HG03460 (cell line): ENCODE measurements at regions not wholly inside any gene's neighbourhood (a gene's known extent, or its start where the extent isn't known, plus 50 kb on each side); places are given as distances from the start of the nearest gene placed in this dataset.
"Not testable (repeated sequence)": the region's sequence is repeated elsewhere in the genome, so short reads cannot be mapped to it uniquely, and the experiment has no call there.

Source experiments
- ATAC-seq: cut with Tn5 transposase; IDR thresholded peaks from one replicate; pipeline ENCODE4 v1.9.1; 2021; ENCODE audit not compliant: unreplicated experiment

GRCh38 chr4:129852434-129852833 lies 756.5 kb downstream of the C4orf33 start:
- no peak for ATAC-seq

DNA sequence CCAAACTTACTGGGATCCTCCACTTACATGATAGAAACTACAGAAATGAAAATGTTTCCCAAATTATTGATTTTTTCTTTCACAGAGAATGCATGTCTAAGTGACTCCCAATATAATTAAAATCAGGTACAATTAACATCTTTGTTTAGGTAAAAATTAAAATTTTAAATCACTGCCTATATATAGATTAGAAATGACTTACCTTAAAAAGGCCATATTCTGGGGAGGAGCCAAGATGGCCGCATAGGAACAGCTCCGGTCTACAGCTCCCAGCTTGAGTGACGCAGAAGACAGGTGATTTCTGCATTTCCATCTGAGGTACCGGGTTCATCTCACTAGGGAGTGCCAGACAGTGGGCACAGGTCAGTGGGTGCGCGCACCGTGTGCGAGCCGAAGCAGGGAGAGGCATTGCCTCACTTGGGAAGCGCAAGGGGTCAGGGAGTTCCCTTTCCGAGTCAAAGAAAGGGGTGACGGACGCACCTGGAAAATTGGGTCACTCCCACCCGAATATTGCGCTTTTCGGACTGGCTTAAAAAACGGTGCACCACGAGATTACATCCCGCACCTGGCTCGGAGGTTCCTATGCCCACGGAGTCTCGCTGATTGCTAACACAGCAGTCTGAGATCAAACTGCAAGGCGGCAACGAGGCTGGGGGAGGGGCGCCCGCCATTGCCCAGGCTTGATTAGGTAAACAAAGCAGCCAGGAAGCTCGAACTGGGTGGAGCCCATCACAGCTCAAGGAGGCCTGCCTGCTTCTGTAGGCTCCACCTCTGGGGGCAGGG lies 757.9 kb downstream of the C4orf33 start:
- not testable (repeated sequence) for ATAC-seq

DNA sequence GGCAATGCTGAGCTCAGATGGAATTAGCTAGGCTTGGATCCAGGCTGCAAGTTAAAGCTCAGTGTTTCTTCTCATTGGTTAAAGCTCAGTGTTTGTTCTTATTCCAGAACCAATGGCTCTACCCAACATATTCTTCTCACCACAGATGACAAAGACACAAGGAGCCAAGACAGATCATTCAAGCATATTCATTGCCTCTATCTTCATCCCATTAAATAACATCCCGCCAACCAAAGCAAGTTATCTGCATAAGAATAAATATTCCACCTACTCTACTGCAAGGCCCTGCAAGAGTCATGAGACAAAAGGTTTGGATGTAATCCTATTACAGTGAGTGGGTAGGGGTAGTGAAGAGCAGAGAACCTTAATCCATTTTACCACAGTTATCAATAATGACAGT lies 766.5 kb downstream of the C4orf33 start:
- no peak for ATAC-seq

DNA sequence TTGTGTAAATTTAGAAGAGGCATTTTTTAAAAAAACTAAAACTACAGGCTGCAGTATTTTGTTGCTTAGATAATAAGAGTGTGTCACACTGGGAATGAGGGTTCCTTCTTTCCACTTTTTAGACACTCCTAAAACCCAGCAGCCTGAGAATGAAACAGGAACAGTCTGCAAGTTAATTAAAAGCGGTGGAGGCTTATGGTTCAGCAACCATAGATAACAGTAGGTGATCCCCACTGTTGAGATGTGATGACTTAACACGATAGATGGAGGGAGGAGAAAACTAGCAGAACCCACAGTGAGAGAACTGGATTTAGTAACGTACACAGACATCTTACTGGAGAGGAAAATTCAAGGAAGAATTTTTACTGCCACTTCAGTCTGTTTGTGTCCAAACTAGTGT lies 767.3 kb downstream of the C4orf33 start:
- no peak for ATAC-seq

DNA sequence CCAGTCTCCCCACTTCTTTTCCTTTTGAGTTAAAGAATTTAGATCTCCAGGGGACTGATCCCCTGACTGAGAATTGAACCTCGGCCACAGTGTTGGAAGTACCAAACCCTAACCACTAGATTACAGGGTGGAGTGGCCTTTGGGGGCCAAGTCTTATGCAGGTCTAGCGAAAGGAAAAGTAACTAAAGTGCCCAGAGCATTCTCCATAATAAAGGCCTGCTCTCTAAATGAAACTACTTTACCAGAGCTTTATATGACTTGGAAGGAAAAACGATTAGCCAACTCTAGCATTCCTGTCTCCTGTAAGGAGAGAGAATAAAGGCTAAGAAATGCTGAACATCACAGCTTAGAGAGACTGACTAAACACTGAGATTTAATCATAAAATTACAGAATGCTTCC lies 788.0 kb downstream of the C4orf33 start:
- no peak for ATAC-seq

- ATAC-seq, result no peak
Observed at GRCh38 chr4:129897111-129897510, 801.2 kb downstream of the C4orf33 start.

DNA sequence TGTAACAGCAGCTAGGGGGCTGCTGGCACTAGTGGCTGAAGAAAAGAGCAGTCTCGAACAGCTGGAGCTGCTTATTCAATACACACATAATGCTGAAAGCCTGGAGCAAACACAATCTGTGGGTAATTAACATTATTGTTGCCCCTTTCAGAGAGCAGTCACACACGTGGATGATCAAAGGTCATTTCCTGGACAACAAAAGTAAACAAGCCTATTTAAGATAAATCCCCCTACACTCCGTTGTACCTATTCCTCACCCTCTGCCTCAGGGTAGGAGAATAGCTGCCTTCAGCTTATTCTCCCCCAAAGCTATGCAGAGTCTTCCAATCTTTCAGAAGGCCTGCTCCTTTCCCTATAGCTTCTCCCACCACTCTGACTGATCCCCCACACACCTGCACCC lies 803.9 kb downstream of the C4orf33 start:
- no peak for ATAC-seq

DNA sequence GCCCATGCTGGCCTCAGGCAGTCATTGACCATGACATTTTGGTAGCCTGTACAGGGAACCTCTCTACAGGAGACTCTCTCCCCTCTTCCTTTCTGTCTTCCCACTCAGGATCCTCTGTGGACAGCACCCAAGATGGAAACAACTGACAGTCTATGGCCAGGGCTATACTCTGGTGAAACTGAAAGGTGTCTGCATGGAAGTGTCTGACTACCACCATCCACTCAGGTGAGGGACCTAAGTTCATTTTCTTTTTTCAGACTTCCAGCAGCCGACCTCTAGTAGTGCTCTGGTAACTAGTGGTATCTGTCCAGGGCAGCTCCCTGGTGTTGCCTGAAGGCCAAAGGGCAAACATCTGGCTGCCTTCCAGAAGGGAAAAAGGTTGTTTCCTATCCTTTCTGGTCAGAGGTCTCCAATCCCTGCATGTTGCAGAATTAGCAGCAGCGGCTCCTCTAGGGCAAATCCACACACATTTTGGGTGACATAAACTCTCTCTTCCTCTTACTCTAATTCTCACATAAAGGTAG lies 804.5 kb downstream of the C4orf33 start:
- no peak for ATAC-seq

GRCh38 chr4:129901205-129901604 lies 805.3 kb downstream of the C4orf33 start:
- no peak for ATAC-seq

DNA sequence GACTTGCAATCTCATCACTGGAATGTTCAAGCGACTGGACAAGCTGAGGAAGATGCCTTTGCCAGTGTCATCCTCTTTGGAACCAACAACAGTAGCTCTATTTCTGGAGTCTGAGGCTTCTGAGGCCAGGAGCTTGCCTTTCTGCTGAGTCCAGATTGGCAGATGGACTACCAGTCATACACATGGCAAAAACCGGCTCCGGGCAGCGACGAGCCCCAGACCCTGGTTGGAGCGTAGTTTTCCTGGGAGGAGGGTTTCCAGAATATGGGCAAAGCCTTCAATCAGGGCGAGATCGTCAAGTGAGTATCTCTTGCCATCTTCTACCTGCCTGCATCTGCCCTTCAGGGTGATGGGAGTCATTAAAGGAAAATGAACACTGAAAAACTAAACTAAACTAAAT lies 807.9 kb downstream of the C4orf33 start:
- ATAC-seq, result no peak

- no peak for ATAC-seq
Observed at GRCh38 chr4:129905256-129905655, 809.3 kb downstream of the C4orf33 start.

GRCh38 chr4:129908117-129908516 lies 812.2 kb downstream of the C4orf33 start:
- ATAC-seq, result no peak

DNA sequence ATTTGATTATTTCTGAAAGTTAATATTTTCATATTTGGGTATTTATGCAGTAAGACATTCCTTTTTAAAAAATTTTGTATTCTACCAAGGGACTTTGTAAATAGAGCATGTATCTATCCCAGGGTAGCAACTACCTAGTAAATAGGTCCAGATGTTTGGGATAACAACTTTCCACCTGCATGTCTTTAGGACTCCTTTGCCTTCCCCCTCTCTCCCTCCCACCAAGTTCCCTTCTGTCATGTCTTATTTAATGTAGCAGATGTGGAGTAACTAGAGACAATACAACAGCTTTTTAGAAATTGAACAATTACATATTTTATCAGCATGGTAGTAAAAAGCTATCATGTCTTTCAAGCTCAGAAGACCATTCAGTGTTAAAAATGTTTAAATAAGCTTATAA lies 821.0 kb downstream of the C4orf33 start:
- no peak for ATAC-seq

DNA sequence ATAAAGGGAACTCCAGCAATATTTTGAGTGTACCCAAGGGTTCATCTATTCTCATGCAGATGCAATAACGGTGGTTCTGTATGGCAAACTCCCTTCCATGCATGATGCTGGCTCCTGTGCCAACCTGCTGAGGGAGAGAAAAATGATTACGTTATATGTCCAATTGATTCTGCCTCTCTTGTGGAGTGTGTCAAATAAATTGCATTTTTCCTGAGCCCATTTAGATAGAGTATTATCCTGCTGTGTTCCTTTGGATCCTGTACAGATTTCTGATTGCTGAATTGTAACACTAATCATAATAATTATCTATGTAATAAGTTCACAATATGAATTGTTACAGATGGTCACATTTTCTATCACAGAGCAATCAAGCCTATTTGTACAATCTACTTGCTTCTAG lies 821.7 kb downstream of the C4orf33 start:
- no peak for ATAC-seq

DNA sequence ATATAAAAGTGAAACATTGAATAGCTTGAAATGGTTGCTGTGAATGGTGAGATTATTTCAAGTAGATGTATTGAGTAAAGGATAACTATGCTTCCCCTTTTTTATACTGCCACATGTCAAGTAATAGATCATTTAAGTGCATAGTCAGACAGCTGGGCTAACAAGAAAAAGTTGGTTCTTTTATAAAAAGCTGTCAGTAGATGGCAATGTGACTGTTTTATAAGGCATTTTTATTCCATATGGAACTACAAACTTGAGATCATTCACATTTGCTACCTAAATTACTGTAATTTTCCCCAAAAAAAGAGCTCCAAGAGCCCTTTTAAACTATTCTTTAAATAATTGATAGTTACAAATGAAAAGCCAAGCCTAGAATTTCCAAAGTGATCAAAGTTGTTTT lies 831.0 kb downstream of the C4orf33 start:
- ATAC-seq, result no peak

GRCh38 chr4:129929052-129929451 lies 833.1 kb downstream of the C4orf33 start:
- no peak for ATAC-seq

- ATAC-seq, result no peak
Observed at GRCh38 chr4:129929984-129930383, 834.0 kb downstream of the C4orf33 start.

GRCh38 chr4:129950217-129950616 lies 854.3 kb downstream of the C4orf33 start:
- no peak for ATAC-seq

GRCh38 chr4:129966175-129966574 lies 870.2 kb downstream of the C4orf33 start:
- ATAC-seq, result no peak

GRCh38 chr4:129968366-129968765 lies 872.4 kb downstream of the C4orf33 start:
- ATAC-seq, result no peak

- no peak for ATAC-seq
Observed at GRCh38 chr4:129968778-129969177, 872.8 kb downstream of the C4orf33 start.

DNA sequence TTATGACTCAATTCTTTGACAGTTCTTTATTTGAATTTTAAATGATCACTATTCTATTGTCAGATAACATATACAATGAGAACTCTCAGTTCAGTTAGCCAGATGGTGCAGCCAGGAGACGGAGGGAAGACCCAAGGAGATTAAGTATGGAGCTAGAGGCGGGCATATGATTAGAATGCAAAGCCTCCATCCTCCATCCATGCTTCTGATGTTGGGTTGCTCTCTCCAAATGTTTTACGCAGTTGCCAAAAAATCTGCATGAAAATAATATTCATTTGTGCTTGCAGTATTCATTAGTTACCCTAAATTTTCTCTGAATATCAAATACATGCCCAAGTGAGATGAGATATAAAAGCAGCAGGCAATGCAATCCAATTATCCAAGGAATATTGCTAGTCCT lies 874.8 kb downstream of the C4orf33 start:
- no peak for ATAC-seq

- ATAC-seq, result no peak
Observed at GRCh38 chr4:129971419-129971818, 875.5 kb downstream of the C4orf33 start.
